HFFc6 (cell line): ENCODE measurements at regions not wholly inside any gene's neighbourhood (a gene's known extent, or its start where the extent isn't known, plus 50 kb on each side); places are given as distances from the start of the nearest gene placed in this dataset.

Source experiments
- DNase-seq: peaks from one replicate; pipeline ENCODE4 v3.0.0-alpha.2; 2018
- H3K27ac Mint-ChIP-seq: 2 replicates; pipeline ENCODE4 v1.8.0; 2020; ENCODE audit warnings: mild to moderate bottlenecking, mixed read lengths
- H3K27me3 Mint-ChIP-seq: 2 replicates; pipeline ENCODE4 v1.8.0; 2021; ENCODE audit warnings: mild to moderate bottlenecking, moderate library complexity, mixed read lengths; ENCODE audit not compliant: insufficient read depth
- H3K36me3 Mint-ChIP-seq: 2 replicates; pipeline ENCODE4 v1.8.0; 2021; ENCODE audit warnings: low read depth, mixed read lengths
- H3K4me1 Mint-ChIP-seq: 2 replicates; pipeline ENCODE4 v1.8.0; 2020; ENCODE audit warnings: low read depth, mixed read lengths
- H3K4me3 Mint-ChIP-seq: 2 replicates; pipeline ENCODE4 v1.8.0; 2020; ENCODE audit warnings: mild to moderate bottlenecking, moderate library complexity, mixed read lengths
- H3K9me3 Mint-ChIP-seq: 2 replicates; pipeline ENCODE4 v1.8.0; 2020; ENCODE audit warnings: mild to moderate bottlenecking, mixed read lengths
- CTCF ChIP-seq: fragments of 200-600 bp; sonication (generic); IDR thresholded peaks from 2 replicates; pipeline ENCODE4 v1.5.0; 2021; ENCODE audit warnings: antibody characterized with exemption, mild to moderate bottlenecking

GRCh38 chr3:124635169-124635539 lies 95.1 kb upstream of the UMPS start:
- Mint-ChIP-seq H3K4me3 (no peak overlapping the region), H3K27ac (no peak overlapping the region), H3K27me3 (peaks cover 39% of the 10 kb centered on the region), H3K36me3 (no peaks in the 10 kb centered on the region), H3K4me1 (no peaks in the 10 kb centered on the region), H3K9me3 (no peaks in the 10 kb centered on the region)
- no peak for DNase-seq
- TF ChIP-seq CTCF, result no peak

GRCh38 chr3:124636101-124636862 lies 94.0 kb upstream of the UMPS start:
- TF ChIP-seq CTCF, result no peak
- Mint-ChIP-seq H3K27me3 (peaks cover 39% of the 10 kb centered on the region), H3K36me3 (no peaks in the 10 kb centered on the region), H3K4me1 (no peaks in the 10 kb centered on the region), H3K27ac (no peak overlapping the region), H3K9me3 (no peaks in the 10 kb centered on the region), H3K4me3 (no peak overlapping the region)
- DNase-seq, result no peak

- Mint-ChIP-seq H3K4me1 (no peaks in the 10 kb centered on the region), H3K36me3 (no peaks in the 10 kb centered on the region), H3K27me3 (peaks cover 38% of the 10 kb centered on the region), H3K27ac (no peak overlapping the region), H3K4me3 (no peak overlapping the region), H3K9me3 (no peaks in the 10 kb centered on the region)
- no peak for DNase-seq
- TF ChIP-seq CTCF, result no peak
Observed at GRCh38 chr3:124636863-124637296, 93.4 kb upstream of the UMPS start.

GRCh38 chr3:124639406-124640237 lies 90.6 kb upstream of the UMPS start:
- no peak for DNase-seq
- no peaks in the 10 kb centered on the region for H3K4me1 Mint-ChIP-seq
- no peaks in the 10 kb centered on the region for H3K36me3 Mint-ChIP-seq
- TF ChIP-seq CTCF, result no peak
- H3K27ac Mint-ChIP-seq, result no peak overlapping the region
- no peak overlapping the region for H3K4me3 Mint-ChIP-seq
- H3K27me3 Mint-ChIP-seq, result peaks cover 27% of the 10 kb centered on the region
- no peaks in the 10 kb centered on the region for H3K9me3 Mint-ChIP-seq

GRCh38 chr3:124640635-124641306 lies 89.5 kb upstream of the UMPS start:
- no peaks in the 10 kb centered on the region for H3K36me3 Mint-ChIP-seq
- H3K4me3 Mint-ChIP-seq, result no peak overlapping the region
- no peak overlapping the region for H3K27ac Mint-ChIP-seq
- no peaks in the 10 kb centered on the region for H3K4me1 Mint-ChIP-seq
- peaks cover 24% of the 10 kb centered on the region for H3K27me3 Mint-ChIP-seq
- TF ChIP-seq CTCF, result no peak
- H3K9me3 Mint-ChIP-seq, result no peaks in the 10 kb centered on the region
- DNase-seq, result no peak
